Activated naive CD4-positive, alpha-beta T cell treated with anti-CD3 and anti-CD28 coated beads, Interleukin-2, amount 50 U/mL, for 72 hours (primary cell): ENCODE measurements at regions not wholly inside any gene's neighbourhood (a gene's known extent, or its start where the extent isn't known, plus 50 kb on each side); places are given as distances from the start of the nearest gene placed in this dataset.
A peak's percentile ranks its signal among the peaks of the same experiment; 100 is the strongest.

ENCODE experiments used
- ATAC-seq, 2 donors: fragments of 150-1000 bp; cut with Tn5 transposase; 2 replicates each; pipeline ENCODE4 v1.10.0; 2021; ENCODE audit warnings: mild to moderate bottlenecking in 2 of 2, moderate library complexity in 2 of 2
- DNase-seq, 2 donors: peaks; one replicate each; pipeline ENCODE4 v3.0.0; 2021 to 2022; ENCODE audit warnings: low spot score in 2 of 2
- H3K27ac Mint-ChIP-seq, 2 donors: one replicate each; pipeline ENCODE4 v1.8.0; 2022; ENCODE audit warnings: mild to moderate bottlenecking in 2 of 2, mixed read lengths in 2 of 2
- H3K36me3 Mint-ChIP-seq, 2 donors: one replicate each; pipeline ENCODE4 v1.8.0; 2022; ENCODE audit warnings: mixed read lengths in 2 of 2
- H3K9me3 Mint-ChIP-seq, 2 donors: one replicate each; pipeline ENCODE4 v1.8.0; 2022; ENCODE audit warnings: mixed read lengths in 2 of 2

- Mint-ChIP-seq H3K9me3 (no peaks in the 10 kb centered on the region), H3K27ac (no peak overlapping the region), H3K36me3 (no peaks in the 10 kb centered on the region)
- ATAC-seq (no peak), DNase-seq (no peak)
These were observed 298.0 kb upstream of the TET2 start for GRCh38 chr4:104848597-104849225.

GRCh38 chr4:104859601-104860237 is 287.0 kb upstream of the TET2 start:
- peaks cover 0 to 5% of the 10 kb centered on the region in 2 donors for H3K9me3 Mint-ChIP-seq
- no peak for DNase-seq
- no peak for ATAC-seq
- no peak overlapping the region for H3K27ac Mint-ChIP-seq
- no peaks in the 10 kb centered on the region for H3K36me3 Mint-ChIP-seq

GRCh38 chr4:104860238-104861123 is 286.2 kb upstream of the TET2 start:
- Mint-ChIP-seq H3K9me3 (peaks cover 0 to 5% of the 10 kb centered on the region in 2 donors), H3K27ac (no peak overlapping the region), H3K36me3 (no peaks in the 10 kb centered on the region)
- DNase-seq (peak in 1 of 2 donors; percentile 50), ATAC-seq (peak; percentile 39 to 52)

GRCh38 chr4:104866809-104867208 is 279.9 kb upstream of the TET2 start:
- no peak for ATAC-seq
- no peaks in the 10 kb centered on the region for H3K36me3 Mint-ChIP-seq
- DNase-seq: no peak
- H3K27ac Mint-ChIP-seq: no peak overlapping the region
- peaks cover 0 to 5% of the 10 kb centered on the region in 2 donors for H3K9me3 Mint-ChIP-seq

GRCh38 chr4:104868533-104868932 is 278.1 kb upstream of the TET2 start:
- Mint-ChIP-seq H3K36me3 (no peaks in the 10 kb centered on the region), H3K9me3 (no peaks in the 10 kb centered on the region), H3K27ac (no peak overlapping the region)
- no peak for DNase-seq
- no peak for ATAC-seq

GRCh38 chr4:104868958-104869357 is 277.7 kb upstream of the TET2 start:
- Mint-ChIP-seq H3K36me3 (no peaks in the 10 kb centered on the region), H3K9me3 (no peaks in the 10 kb centered on the region), H3K27ac (no peak overlapping the region)
- DNase-seq: no peak
- ATAC-seq: no peak

- no peaks in the 10 kb centered on the region for H3K9me3 Mint-ChIP-seq
- H3K36me3 Mint-ChIP-seq: no peaks in the 10 kb centered on the region
- H3K27ac Mint-ChIP-seq: no peak overlapping the region
- ATAC-seq (no peak), DNase-seq (no peak)
These were observed 276.8 kb upstream of the TET2 start for GRCh38 chr4:104869831-104870230.

GRCh38 chr4:104870495-104871233 is 276.0 kb upstream of the TET2 start:
- ATAC-seq: no peak
- H3K9me3 Mint-ChIP-seq: no peaks in the 10 kb centered on the region

GRCh38 chr4:104878936-104879335 is 267.7 kb upstream of the TET2 start:
- Mint-ChIP-seq H3K9me3 (no peaks in the 10 kb centered on the region), H3K36me3 (no peaks in the 10 kb centered on the region), H3K27ac (no peak overlapping the region)
- ATAC-seq (no peak), DNase-seq (no peak)

More at GRCh38 chr4:104870495-104871233, 276.0 kb upstream of the TET2 start:
- no peak for DNase-seq
- Mint-ChIP-seq H3K36me3 (no peaks in the 10 kb centered on the region), H3K27ac (no peak overlapping the region)

GRCh38 chr4:104879367-104879766 is 267.3 kb upstream of the TET2 start:
- no peak for DNase-seq
- no peaks in the 10 kb centered on the region for H3K9me3 Mint-ChIP-seq
- H3K27ac Mint-ChIP-seq: no peak overlapping the region
- ATAC-seq: no peak
- no peaks in the 10 kb centered on the region for H3K36me3 Mint-ChIP-seq

- Mint-ChIP-seq H3K36me3 (no peaks in the 10 kb centered on the region), H3K9me3 (no peaks in the 10 kb centered on the region), H3K27ac (no peak overlapping the region)
- no peak for ATAC-seq
- no peak for DNase-seq
These were observed 266.8 kb upstream of the TET2 start for GRCh38 chr4:104879854-104880253.

GRCh38 chr4:104881136-104881886 is 265.4 kb upstream of the TET2 start:
- no peaks in the 10 kb centered on the region for H3K9me3 Mint-ChIP-seq
- no peaks in the 10 kb centered on the region for H3K36me3 Mint-ChIP-seq
- no peak overlapping the region for H3K27ac Mint-ChIP-seq
- DNase-seq (no peak), ATAC-seq (no peak)

GRCh38 chr4:104890598-104891275 is 255.9 kb upstream of the TET2 start:
- Mint-ChIP-seq H3K27ac (no peak overlapping the region), H3K9me3 (peaks cover 8 to 15% of the 10 kb centered on the region in 2 donors), H3K36me3 (no peaks in the 10 kb centered on the region)
- no peak for ATAC-seq
- DNase-seq: no peak

GRCh38 chr4:104896660-104897645 is 249.7 kb upstream of the TET2 start:
- H3K9me3 Mint-ChIP-seq: peaks cover 15 to 22% of the 10 kb centered on the region in 2 donors
- ATAC-seq (peak in 1 of 2 donors; percentile 83), DNase-seq (no peak)
- H3K36me3 Mint-ChIP-seq: peaks cover 8 to 14% of the 10 kb centered on the region in 2 donors
- no peak overlapping the region for H3K27ac Mint-ChIP-seq

- Mint-ChIP-seq H3K9me3 (peaks cover 10 to 12% of the 10 kb centered on the region in 2 donors), H3K27ac (no peak overlapping the region), H3K36me3 (peaks cover 8 to 14% of the 10 kb centered on the region in 2 donors)
- ATAC-seq (no peak), DNase-seq (no peak)
These were observed 246.8 kb upstream of the TET2 start for GRCh38 chr4:104899863-104900262.
